A549 (cell line): ENCODE measurements at regions not wholly inside any gene's neighbourhood (a gene's known extent, or its start where the extent isn't known, plus 50 kb on each side); places are given as distances from the start of the nearest gene placed in this dataset.

Source experiments
- CTCF ChIP-seq: fragments of >200 bp; sonication (Bioruptor Twin); formaldehyde crosslinking; IDR thresholded peaks from 3 replicates; pipeline ENCODE4 v1.5.1; 2016
- ELK1 ChIP-seq: fragments of 150-350 bp; IDR thresholded peaks from 2 replicates; pipeline ENCODE4 v1.6.1; 2014; ENCODE audit warnings: low read depth, mild to moderate bottlenecking, low read length
- JUNB ChIP-seq: fragments of >200 bp; sonication (Bioruptor Twin); formaldehyde crosslinking; IDR thresholded peaks from 2 replicates; pipeline ENCODE4 v1.6.1; 2016
- REST ChIP-seq: fragments of 200-600 bp; sonication (generic); IDR thresholded peaks from 2 replicates; pipeline ENCODE4 v1.6.1; 2016; ENCODE audit warnings: antibody characterized with exemption, mild to moderate bottlenecking, moderate library complexity
- RFX5 ChIP-seq: fragments of 450-650 bp; IDR thresholded peaks from 2 replicates; pipeline ENCODE4 v1.7.1; 2014; ENCODE audit warnings: antibody characterized with exemption, mild to moderate bottlenecking, moderate library complexity

GRCh38 chr6:78525976-78526375 lies 341.4 kb upstream of the IRAK1BP1 start:
- no peak for TF ChIP-seq CTCF
- TF ChIP-seq RFX5, result no peak
- TF ChIP-seq ELK1, result no peak
- TF ChIP-seq JUNB, result no peak
- no peak for TF ChIP-seq REST
